RWPE1 (cell line): ENCODE measurements at regions not wholly inside any gene's neighbourhood (a gene's known extent, or its start where the extent isn't known, plus 50 kb on each side); places are given as distances from the start of the nearest gene placed in this dataset.

Experiments used
- CTCF ChIA-PET: fragments of 350-600 bp; sonication (Branson Sonifier 250); formaldehyde crosslinking; extraction: SDS; loops from one replicate; lab custom pipeline; 2021; lab: Yijun Ruan, JAX
- POLR2A ChIA-PET: fragments of 400-600 bp; formaldehyde crosslinking; extraction: SDS; loops from one replicate; lab custom pipeline; 2020; ENCODE audit warnings: antibody characterized with exemption; ENCODE audit not compliant: low non-redundant PET; lab: Yijun Ruan, JAX
- DNase-seq: peaks from one replicate; pipeline ENCODE4 v3.0.0; 2012; ENCODE audit warnings: low spot score
- H3K27ac ChIP-seq: fragments of 450-650 bp; 2 replicates; pipeline ENCODE4 v1.5.1; 2017
- CTCF ChIP-seq: fragments of 450-650 bp; conservative IDR thresholded peaks from 2 replicates; pipeline ENCODE4 v1.5.1; 2017; ENCODE audit warnings: low read depth, mild to moderate bottlenecking

- POLR2A ChIA-PET: no interaction called here
- DNase-seq: peak; percentile 32
- H3K27ac ChIP-seq: no peak overlapping the region
- TF ChIP-seq CTCF: no peak
- CTCF ChIA-PET: no interaction called here
Observed at GRCh38 chr14:28671425-28671824, 95.2 kb upstream of the FOXG1 start.

GRCh38 chr14:28673056-28673455, 93.5 kb upstream of the FOXG1 start:
- TF ChIP-seq CTCF: no peak
- DNase-seq: no peak
- ChIA-PET POLR2A (no interaction called here), CTCF (no interaction called here)
- no peak overlapping the region for H3K27ac ChIP-seq

GRCh38 chr14:28676479-28676878, 90.1 kb upstream of the FOXG1 start:
- DNase-seq: peak; percentile 88

GRCh38 chr14:28677381-28677780, 89.2 kb upstream of the FOXG1 start:
- ChIA-PET POLR2A (no interaction called here), CTCF (no interaction called here)

More at GRCh38 chr14:28676479-28676878, 90.1 kb upstream of the FOXG1 start:
- ChIA-PET CTCF (no interaction called here), POLR2A (no interaction called here)
- H3K27ac ChIP-seq: no peak overlapping the region
- no peak for TF ChIP-seq CTCF

GRCh38 chr14:28678887-28679286, 87.7 kb upstream of the FOXG1 start:
- ChIA-PET POLR2A (no interaction called here), CTCF (no interaction called here)
- no peak overlapping the region for H3K27ac ChIP-seq
- no peak for DNase-seq
- no peak for TF ChIP-seq CTCF

More at GRCh38 chr14:28677381-28677780, 89.2 kb upstream of the FOXG1 start:
- no peak for DNase-seq
- no peak overlapping the region for H3K27ac ChIP-seq
- TF ChIP-seq CTCF: no peak

GRCh38 chr14:28681681-28682080, 84.9 kb upstream of the FOXG1 start:
- CTCF ChIA-PET: no interaction called here
- POLR2A ChIA-PET: no interaction called here
- no peak overlapping the region for H3K27ac ChIP-seq
- no peak for TF ChIP-seq CTCF
- no peak for DNase-seq
